HG02642 (cell line): ENCODE measurements at regions not wholly inside any gene's neighbourhood (a gene's known extent, or its start where the extent isn't known, plus 50 kb on each side); places are given as distances from the start of the nearest gene placed in this dataset.
A peak's percentile ranks its signal among the peaks of the same experiment; 100 is the strongest.
"Not testable (repeated sequence)": the region's sequence is repeated elsewhere in the genome, so short reads cannot be mapped to it uniquely, and the experiment has no call there.

Experiments used
- ATAC-seq: cut with Tn5 transposase; IDR thresholded peaks from one replicate; pipeline ENCODE4 v1.9.1; 2021; ENCODE audit warnings: mild to moderate bottlenecking; ENCODE audit not compliant: unreplicated experiment, poor library complexity

GRCh38 chr5:44935871-44936270 is 127.1 kb downstream of the MRPS30 start:
- no peak for ATAC-seq

- ATAC-seq = no peak
These were observed 133.8 kb downstream of the MRPS30 start for GRCh38 chr5:44942524-44943001.

- ATAC-seq = no peak
These were observed 134.9 kb downstream of the MRPS30 start for GRCh38 chr5:44943647-44944046.

- no peak for ATAC-seq
These were observed 137.0 kb downstream of the MRPS30 start for GRCh38 chr5:44945743-44946142.

GRCh38 chr5:44949687-44950086 is 140.9 kb downstream of the MRPS30 start:
- ATAC-seq = no peak

- ATAC-seq = no peak
These were observed 142.6 kb downstream of the MRPS30 start for GRCh38 chr5:44951371-44951770.

- peak; percentile 85 for ATAC-seq
These were observed 143.6 kb downstream of the MRPS30 start for GRCh38 chr5:44952376-44952775.

GRCh38 chr5:44953078-44953477 is 144.3 kb downstream of the MRPS30 start:
- ATAC-seq = no peak

GRCh38 chr5:44958943-44959454 is 150.3 kb downstream of the MRPS30 start:
- ATAC-seq = not testable (repeated sequence)

GRCh38 chr5:44969825-44970224 is 161.1 kb downstream of the MRPS30 start:
- ATAC-seq = no peak

- not testable (repeated sequence) for ATAC-seq
These were observed 162.2 kb downstream of the MRPS30 start for GRCh38 chr5:44970963-44971362.

- ATAC-seq = no peak
These were observed 166.1 kb downstream of the MRPS30 start for GRCh38 chr5:44974813-44975212.

- ATAC-seq = no peak
These were observed 173.0 kb downstream of the MRPS30 start for GRCh38 chr5:44981708-44982107.

GRCh38 chr5:44983006-44983405 is 174.3 kb downstream of the MRPS30 start:
- ATAC-seq = no peak

- no peak for ATAC-seq
These were observed 178.3 kb downstream of the MRPS30 start for GRCh38 chr5:44987026-44987425.

GRCh38 chr5:44991693-44992092 is 182.9 kb downstream of the MRPS30 start:
- ATAC-seq = no peak

- no peak for ATAC-seq
These were observed 184.5 kb downstream of the MRPS30 start for GRCh38 chr5:44993286-44993685.

GRCh38 chr5:44997506-44997905 is 188.8 kb downstream of the MRPS30 start:
- no peak for ATAC-seq

GRCh38 chr5:45007102-45007501 is 198.4 kb downstream of the MRPS30 start:
- not testable (repeated sequence) for ATAC-seq

GRCh38 chr5:45017568-45017967 is 208.8 kb downstream of the MRPS30 start:
- no peak for ATAC-seq

GRCh38 chr5:45029553-45029952 is 220.8 kb downstream of the MRPS30 start:
- no peak for ATAC-seq

GRCh38 chr5:45035991-45036390 is 227.2 kb downstream of the MRPS30 start:
- ATAC-seq = no peak

GRCh38 chr5:45037927-45038326 is 229.2 kb downstream of the MRPS30 start:
- no peak for ATAC-seq
